ENCODE measurements at regions not wholly inside any gene's neighbourhood (a gene's known extent, or its start where the extent isn't known, plus 50 kb on each side); places are given as distances from the start of the nearest gene placed in this dataset.

DNA sequence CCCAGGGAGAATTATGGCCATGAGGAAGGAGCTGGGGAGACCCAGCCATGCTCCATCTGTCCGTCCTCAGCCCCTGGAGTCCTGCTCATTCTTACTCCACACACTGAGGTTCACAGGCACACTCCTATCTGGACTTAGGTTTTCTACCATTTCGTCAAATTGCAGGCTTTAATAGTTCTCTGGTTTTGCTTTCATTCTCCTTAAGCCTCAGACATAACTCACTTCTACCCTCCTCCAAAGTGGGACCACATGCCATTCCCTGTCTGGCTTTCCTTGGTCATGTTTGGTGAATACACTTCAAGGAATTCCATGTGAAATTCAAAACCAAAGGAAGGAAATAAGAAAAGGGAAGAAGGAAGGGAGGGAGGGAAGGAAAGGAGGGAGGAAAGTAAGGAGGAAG, 115.7 kb downstream of the CMPK2 start:
- Histone ChIP-seq H3K27ac (no peak overlapping the region), H3K9me3 (no peaks in the 10 kb centered on the region), H3K36me3 (no peaks in the 10 kb centered on the region), H3K27me3 (replicated peaks; ENCODE audit: insufficient read depth) (no peaks in the 10 kb centered on the region), H3K4me1 (ENCODE audit: control insufficient read depth in 1 of 2, low read depth in 2 of 2) (no peaks in the 10 kb centered on the region), H3K4me3 (no peak overlapping the region)
- TF ChIP-seq, protein P1, sequence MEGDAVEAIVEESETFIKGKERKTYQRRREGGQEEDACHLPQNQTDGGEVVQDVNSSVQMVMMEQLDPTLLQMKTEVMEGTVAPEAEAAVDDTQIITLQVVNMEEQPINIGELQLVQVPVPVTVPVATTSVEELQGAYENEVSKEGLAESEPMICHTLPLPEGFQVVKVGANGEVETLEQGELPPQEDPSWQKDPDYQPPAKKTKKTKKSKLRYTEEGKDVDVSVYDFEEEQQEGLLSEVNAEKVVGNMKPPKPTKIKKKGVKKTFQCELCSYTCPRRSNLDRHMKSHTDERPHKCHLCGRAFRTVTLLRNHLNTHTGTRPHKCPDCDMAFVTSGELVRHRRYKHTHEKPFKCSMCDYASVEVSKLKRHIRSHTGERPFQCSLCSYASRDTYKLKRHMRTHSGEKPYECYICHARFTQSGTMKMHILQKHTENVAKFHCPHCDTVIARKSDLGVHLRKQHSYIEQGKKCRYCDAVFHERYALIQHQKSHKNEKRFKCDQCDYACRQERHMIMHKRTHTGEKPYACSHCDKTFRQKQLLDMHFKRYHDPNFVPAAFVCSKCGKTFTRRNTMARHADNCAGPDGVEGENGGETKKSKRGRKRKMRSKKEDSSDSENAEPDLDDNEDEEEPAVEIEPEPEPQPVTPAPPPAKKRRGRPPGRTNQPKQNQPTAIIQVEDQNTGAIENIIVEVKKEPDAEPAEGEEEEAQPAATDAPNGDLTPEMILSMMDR (IDR thresholded peaks at IDR 0.05), result no peak
- ATAC-seq (ENCODE audit: insufficient number of reproducible peaks, low FRiP score, low read depth), result no peak
- DNase-seq (ENCODE audit: low spot score), result no peak

DNA sequence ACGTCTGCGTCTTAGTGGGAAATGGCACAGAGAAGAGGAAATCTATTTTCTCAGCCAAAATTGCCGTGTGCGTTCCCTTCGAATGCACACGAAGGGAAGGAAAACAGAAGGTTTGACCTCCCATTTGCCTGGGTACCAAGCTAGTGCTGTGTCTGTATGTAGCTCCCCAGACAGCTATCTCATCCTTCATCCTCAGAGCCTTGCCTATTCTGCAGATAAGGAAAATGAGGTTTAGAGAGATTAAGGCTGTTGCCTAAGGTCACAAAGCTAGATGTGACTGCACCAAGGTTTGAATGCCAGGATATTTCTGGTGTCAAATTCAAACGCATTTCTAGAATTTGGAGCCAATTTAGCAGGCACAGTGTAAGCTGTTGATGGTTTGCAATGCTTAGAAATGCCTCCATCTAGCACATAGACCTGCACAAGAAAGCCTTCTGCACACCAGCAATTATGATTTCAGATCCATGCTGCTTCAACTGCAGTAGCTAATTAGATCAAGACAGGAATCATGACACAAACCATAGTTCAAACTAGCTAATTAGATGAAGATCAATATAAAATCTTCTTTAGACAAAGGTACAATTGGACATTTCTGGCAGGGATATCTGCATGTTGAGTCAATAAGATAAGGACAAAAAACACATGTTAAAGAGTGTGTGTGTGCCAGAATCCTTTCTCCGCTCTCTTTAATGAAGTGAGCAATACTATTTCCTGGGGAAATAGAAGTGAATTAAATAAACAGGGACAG, 115.1 kb downstream of the CMPK2 start:
- Histone ChIP-seq H3K9me3 (no peaks in the 10 kb centered on the region), H3K36me3 (no peaks in the 10 kb centered on the region), H3K27ac (no peak overlapping the region), H3K4me1 (ENCODE audit: control insufficient read depth in 1 of 2, low read depth in 2 of 2) (no peaks in the 10 kb centered on the region), H3K4me3 (no peak overlapping the region), H3K27me3 (replicated peaks; ENCODE audit: insufficient read depth) (no peaks in the 10 kb centered on the region)
- TF ChIP-seq, protein P1 (IDR thresholded peaks at IDR 0.05), result no peak
- no peak for ATAC-seq (ENCODE audit: insufficient number of reproducible peaks, low FRiP score, low read depth)
- no peak for DNase-seq (ENCODE audit: low spot score)

DNA sequence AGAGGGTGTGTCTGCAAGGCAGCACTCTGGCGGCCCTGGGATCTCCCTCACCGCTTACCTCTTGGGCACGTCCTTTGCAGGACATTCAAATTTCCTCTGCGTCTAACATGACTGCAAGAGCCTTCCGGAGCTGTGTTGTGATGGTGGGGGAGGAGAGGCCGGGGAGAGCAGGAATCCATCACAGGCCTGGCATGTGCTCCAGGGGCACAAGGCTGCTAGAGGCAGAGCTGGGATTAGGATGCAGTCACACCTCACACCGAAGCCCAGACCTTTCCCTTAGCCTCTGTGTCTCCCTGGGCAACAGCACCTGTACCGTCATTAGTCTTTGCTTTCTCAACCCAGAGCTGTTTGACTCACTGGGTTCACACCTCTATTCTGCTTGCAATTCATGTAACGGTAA, 111.3 kb downstream of the CMPK2 start:
- Histone ChIP-seq H3K27me3 (replicated peaks; ENCODE audit: insufficient read depth) (no peaks in the 10 kb centered on the region), H3K9me3 (no peaks in the 10 kb centered on the region), H3K36me3 (no peaks in the 10 kb centered on the region), H3K4me3 (no peak overlapping the region), H3K4me1 (ENCODE audit: control insufficient read depth in 1 of 2, low read depth in 2 of 2) (no peaks in the 10 kb centered on the region), H3K27ac (no peak overlapping the region)
- no peak for DNase-seq (ENCODE audit: low spot score)
- TF ChIP-seq, protein P1 (IDR thresholded peaks at IDR 0.05), result no peak
- ATAC-seq (ENCODE audit: insufficient number of reproducible peaks, low FRiP score, low read depth), result no peak

DNA sequence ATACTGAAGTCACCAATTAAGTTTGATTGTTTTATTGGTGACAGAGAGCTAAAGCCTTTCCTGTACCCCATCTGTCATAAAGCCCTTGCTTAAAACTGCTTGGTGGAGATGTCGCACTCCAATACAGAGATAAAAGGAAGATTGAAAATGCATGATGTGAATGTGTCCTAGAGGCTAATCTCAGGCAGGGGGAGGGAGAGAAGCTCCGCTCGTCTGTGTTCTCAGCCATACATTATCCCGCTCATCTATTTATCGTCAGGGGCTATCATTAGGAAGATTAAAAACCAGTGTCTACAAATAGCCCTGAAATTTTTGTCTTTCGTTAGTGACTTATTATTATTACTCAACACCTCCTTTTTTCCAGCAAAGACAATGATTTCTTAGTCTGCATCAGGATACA, 110.3 kb downstream of the CMPK2 start:
- no peaks in the 10 kb centered on the region for H3K4me1 ChIP-seq (ENCODE audit: control insufficient read depth in 1 of 2, low read depth in 2 of 2)
- H3K27me3 ChIP-seq (replicated peaks; ENCODE audit: insufficient read depth), result no peaks in the 10 kb centered on the region
- no peak overlapping the region for H3K4me3 ChIP-seq
- TF ChIP-seq, protein P1 (IDR thresholded peaks at IDR 0.05), result no peak
- DNase-seq (ENCODE audit: low spot score) (no peak), ATAC-seq (ENCODE audit: insufficient number of reproducible peaks, low FRiP score, low read depth) (no peak)
- no peaks in the 10 kb centered on the region for H3K36me3 ChIP-seq
- no peaks in the 10 kb centered on the region for H3K9me3 ChIP-seq
- no peak overlapping the region for H3K27ac ChIP-seq

DNA sequence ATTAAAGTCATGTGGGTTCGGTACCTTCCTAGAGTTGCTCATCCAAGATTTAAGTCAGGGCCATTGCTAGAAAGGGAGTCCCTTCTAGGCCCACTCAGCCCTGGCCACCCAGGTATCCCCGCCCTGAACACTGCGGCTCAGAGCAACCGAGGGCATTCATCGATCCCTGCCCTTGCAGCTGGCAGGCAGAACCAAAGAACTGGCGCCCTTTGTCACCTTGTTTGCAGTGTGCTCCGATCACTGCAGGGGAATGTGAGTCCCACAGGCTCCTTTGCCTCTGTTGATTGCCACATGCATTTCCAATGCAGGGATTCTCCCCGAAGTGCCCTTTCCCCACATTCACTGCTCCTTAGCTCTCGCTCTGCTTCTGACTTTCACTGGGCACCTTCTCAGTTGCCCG, 108.5 kb downstream of the CMPK2 start:
- ATAC-seq (ENCODE audit: insufficient number of reproducible peaks, low FRiP score, low read depth) (no peak), DNase-seq (ENCODE audit: low spot score) (no peak)
- H3K4me1 ChIP-seq (ENCODE audit: control insufficient read depth in 1 of 2, low read depth in 2 of 2), result no peaks in the 10 kb centered on the region
- no peaks in the 10 kb centered on the region for H3K27me3 ChIP-seq (replicated peaks; ENCODE audit: insufficient read depth)
- no peaks in the 10 kb centered on the region for H3K36me3 ChIP-seq
- TF ChIP-seq, protein P1 (IDR thresholded peaks at IDR 0.05), result no peak
- H3K27ac ChIP-seq, result no peak overlapping the region
- no peaks in the 10 kb centered on the region for H3K9me3 ChIP-seq
- no peak overlapping the region for H3K4me3 ChIP-seq
